Posterior vena cava (tissue), 2 donors: ENCODE measurements at regions not wholly inside any gene's neighbourhood (a gene's known extent, or its start where the extent isn't known, plus 50 kb on each side); places are given as distances from the start of the nearest gene placed in this dataset.

ENCODE experiments used
- DNase-seq: peaks from one replicate; pipeline ENCODE4 v3.0.0-alpha.2; 2020; ENCODE audit warnings: low spot score
- intact Hi-C, 2 donors: fragments of 100-400 bp; cut with DNase I; formaldehyde crosslinking; loops; one replicate each; pipeline versions ENCODE4 v1.14.1 to v1.14.2; 2022 to 2023
- donor health status: DM: yes; HTN: yes; CAD: no.
- donor health status: DM: yes; HTN: yes; CAD: no.

- no peak for DNase-seq
- intact Hi-C loops, result no loop called here
Observed at GRCh38 chr12:14262771-14263511, 102.5 kb upstream of the ATF7IP start.

GRCh38 chr12:14263742-14264141, 101.7 kb upstream of the ATF7IP start:
- intact Hi-C loops, result no loop called here

GRCh38 chr12:14264316-14264715, 101.2 kb upstream of the ATF7IP start:
- no peak for DNase-seq
- intact Hi-C loops, result no loop called here

More at GRCh38 chr12:14263742-14264141, 101.7 kb upstream of the ATF7IP start:
- DNase-seq, result no peak

- intact Hi-C loops, result no loop called here
- DNase-seq, result no peak
Observed at GRCh38 chr12:14264778-14265177, 100.7 kb upstream of the ATF7IP start.

- DNase-seq, result no peak
- intact Hi-C loops, result no loop called here
Observed at GRCh38 chr12:14268120-14268515, 97.4 kb upstream of the ATF7IP start.

- DNase-seq, result no peak
- intact Hi-C loops, result no loop called here
Observed at GRCh38 chr12:14270392-14270791, 95.1 kb upstream of the ATF7IP start.

GRCh38 chr12:14272956-14273912, 92.2 kb upstream of the ATF7IP start:
- intact Hi-C loops, result no loop called here
- DNase-seq, result no peak

- intact Hi-C loops, result no loop called here
- DNase-seq, result no peak
Observed at GRCh38 chr12:14273913-14274311, 91.6 kb upstream of the ATF7IP start.

GRCh38 chr12:14275111-14275510, 90.4 kb upstream of the ATF7IP start:
- DNase-seq, result no peak
- intact Hi-C loops, result no loop called here

- intact Hi-C loops, result no loop called here
- no peak for DNase-seq
Observed at GRCh38 chr12:14275886-14276285, 89.6 kb upstream of the ATF7IP start.

GRCh38 chr12:14278294-14278953, 87.1 kb upstream of the ATF7IP start:
- DNase-seq, result no peak
- intact Hi-C loops, result no loop called here

GRCh38 chr12:14279845-14280244, 85.6 kb upstream of the ATF7IP start:
- no peak for DNase-seq
- intact Hi-C loops, result no loop called here

- intact Hi-C loops, result no loop called here
Observed at GRCh38 chr12:14280921-14281320, 84.6 kb upstream of the ATF7IP start.

GRCh38 chr12:14281539-14281938, 83.9 kb upstream of the ATF7IP start:
- no peak for DNase-seq
- intact Hi-C loops, result no loop called here

More at GRCh38 chr12:14280921-14281320, 84.6 kb upstream of the ATF7IP start:
- no peak for DNase-seq

- intact Hi-C loops, result no loop called here
- DNase-seq, result no peak
Observed at GRCh38 chr12:14283489-14284144, 81.9 kb upstream of the ATF7IP start.

- no peak for DNase-seq
Observed at GRCh38 chr12:14284184-14284722, 81.2 kb upstream of the ATF7IP start.

GRCh38 chr12:14289601-14290000, 75.9 kb upstream of the ATF7IP start:
- DNase-seq, result no peak
- intact Hi-C loops, result no loop called here

More at GRCh38 chr12:14284184-14284722, 81.2 kb upstream of the ATF7IP start:
- intact Hi-C loops, result no loop called here

- no peak for DNase-seq
- intact Hi-C loops, result no loop called here
Observed at GRCh38 chr12:14290951-14291350, 74.5 kb upstream of the ATF7IP start.

GRCh38 chr12:14303661-14304155, 61.8 kb upstream of the ATF7IP start:
- intact Hi-C loops, result loop anchor here in 1 of 2 donors (5.0 kb wide), 1 partner anchor 134 kb away; no protein-coding TSS in a partner anchor

More at GRCh38 chr12:14303661-14304155, 61.8 kb upstream of the ATF7IP start:
- DNase-seq, result no peak
